Activated CD8-positive, alpha-beta memory T cell treated with anti-CD3 and anti-CD28 coated beads, Interleukin-2, amount 50 U/mL, for 48 hours (primary cell): ENCODE measurements at regions not wholly inside any gene's neighbourhood (a gene's known extent, or its start where the extent isn't known, plus 50 kb on each side); places are given as distances from the start of the nearest gene placed in this dataset.
"Not testable (repeated sequence)": the region's sequence is repeated elsewhere in the genome, so short reads cannot be mapped to it uniquely, and the experiment has no call there.

Experiments used
- DNase-seq: peaks from one replicate; pipeline ENCODE4 v3.0.0-alpha.2; 2020

DNA sequence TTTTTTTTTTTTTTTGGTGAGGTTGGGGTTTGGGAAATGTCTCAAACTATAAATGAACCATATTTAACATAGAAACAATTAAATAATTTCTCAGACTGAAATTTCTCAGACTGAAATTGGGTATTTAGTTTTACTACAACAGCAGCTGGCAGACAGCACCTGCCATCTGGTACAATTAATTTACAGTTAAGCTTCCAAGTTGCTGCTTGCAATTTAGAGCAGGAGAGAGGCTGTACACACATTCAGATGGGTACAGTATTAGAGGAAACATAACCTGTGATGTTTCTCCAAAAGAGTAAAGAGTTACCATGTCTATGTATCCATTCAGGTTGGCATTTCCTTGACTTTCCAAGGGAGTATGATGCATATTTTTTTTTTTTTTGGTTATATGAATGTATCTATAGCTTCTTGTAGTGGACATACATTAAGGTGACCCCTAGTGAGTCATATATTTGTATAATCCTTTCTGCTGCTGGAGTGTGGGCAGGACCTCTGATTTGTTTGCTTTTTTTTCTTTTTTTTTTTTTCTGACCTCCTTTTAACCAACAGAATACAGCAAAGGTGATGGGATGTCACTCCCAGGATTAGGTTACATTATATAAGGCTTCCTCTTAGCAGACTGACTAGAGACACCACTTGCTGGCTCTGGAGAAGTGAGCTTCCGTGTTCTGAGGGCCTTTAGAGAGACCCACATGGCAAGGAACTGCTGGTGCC, 201.7 kb downstream of the PTH2R start:
- DNase-seq, result no peak

DNA sequence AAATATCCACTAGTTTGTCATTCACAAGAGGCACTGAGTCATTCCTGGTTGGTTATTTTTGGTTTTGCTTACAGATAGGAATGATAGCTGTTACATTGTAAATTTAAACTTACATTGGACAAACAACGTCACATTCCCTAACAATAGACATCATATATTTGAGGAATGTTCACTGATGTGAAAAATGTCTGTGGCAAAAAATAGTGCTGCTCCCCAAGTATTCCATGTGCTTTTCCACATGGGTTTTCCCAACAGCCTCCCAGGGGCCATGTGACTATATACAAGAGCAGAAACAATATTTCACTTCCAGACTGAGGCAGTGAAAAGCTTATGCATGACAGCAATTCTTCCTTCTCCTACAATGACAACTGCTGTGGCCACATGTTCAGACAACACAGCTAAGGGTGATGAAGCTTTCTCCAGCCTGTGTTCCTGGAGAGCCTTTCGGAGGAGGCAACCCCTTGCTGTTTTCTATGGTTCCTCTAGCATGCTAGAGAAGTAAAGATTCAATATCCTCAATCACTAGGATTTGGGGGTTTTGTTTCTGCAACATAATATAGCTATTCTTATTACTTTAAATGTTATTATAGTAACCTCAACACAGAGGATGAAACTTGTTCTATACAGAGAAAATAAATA, 202.7 kb downstream of the PTH2R start:
- no peak for DNase-seq

DNA sequence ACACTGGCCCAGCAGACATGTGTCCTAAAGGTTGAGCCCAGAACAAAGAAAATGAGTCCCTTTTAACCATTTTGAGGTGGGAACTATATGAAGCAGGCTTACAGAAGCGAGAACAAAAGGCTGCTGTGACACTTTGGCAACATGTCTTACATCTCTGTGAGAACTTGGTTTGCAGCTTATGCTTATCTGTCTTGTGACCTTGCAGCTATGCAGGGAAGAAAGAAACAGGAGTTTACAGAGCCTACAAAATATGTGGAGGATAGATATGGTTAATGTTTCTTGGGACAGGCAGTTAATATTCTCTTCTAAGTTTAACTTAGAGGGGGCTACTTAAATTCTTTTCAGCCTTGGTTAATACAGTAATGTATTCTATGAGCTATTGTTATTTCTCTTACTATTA, 209.1 kb downstream of the PTH2R start:
- not testable (repeated sequence) for DNase-seq

DNA sequence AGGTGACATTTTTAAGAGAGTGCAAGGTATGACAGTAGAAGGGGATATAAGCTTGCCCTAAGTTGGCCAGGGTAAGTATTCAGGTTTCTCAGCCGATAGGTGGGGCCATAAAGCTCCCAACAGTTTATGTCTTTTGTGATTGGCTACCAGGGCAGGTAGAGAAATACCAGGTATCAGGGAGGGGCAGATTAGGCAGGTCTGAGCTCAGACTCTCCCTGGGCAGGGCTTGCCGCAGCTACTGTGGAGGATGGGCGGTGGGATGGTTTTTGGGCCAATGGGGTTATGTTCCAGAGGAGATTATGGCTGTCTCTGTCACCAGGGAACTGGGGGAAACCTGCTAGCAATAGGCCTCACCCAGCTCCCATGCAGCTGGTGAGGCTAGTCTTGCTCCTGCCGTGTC, 211.6 kb downstream of the PTH2R start:
- no peak for DNase-seq

DNA sequence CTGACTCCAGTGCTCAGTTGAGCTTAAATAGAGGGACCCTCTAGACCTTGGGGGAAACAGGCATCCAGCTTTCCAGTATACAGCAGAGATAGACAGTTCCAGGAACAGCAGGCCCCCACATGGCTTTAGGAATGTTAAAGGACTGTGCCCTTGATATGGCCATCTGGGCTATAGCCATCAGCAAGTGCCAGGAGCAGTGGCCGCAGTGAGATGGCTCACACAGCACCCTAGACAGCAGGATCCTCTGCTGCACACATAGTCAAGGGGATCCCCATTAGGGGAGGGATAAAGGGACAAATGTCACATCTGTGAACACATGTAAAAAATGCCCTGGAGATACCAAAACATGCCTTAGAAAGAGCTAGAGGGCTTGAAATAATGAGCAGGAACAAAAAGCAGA, 213.4 kb downstream of the PTH2R start:
- DNase-seq, result no peak

DNA sequence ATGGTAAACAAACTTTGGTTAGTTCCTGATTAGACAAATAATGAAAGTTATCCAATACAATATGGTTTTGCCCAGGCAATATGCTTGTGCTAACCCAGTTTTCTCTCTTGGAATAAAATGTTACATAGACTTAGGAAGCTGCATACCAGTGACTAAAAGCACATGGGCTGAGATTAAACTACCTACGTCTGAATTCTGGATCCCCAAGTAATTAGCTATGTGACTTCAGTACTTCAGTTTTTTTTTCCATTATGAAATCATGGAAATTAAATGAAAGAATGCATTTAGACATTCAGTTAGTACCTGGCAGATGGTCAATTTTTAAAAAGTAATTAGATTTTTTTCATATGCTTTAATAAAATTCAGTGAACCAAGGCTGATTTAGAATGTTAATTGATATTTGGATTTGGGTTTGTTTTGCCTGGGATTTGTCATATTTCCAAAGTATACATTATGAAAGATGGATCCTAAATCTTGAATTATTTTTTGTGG, 213.9 kb downstream of the PTH2R start:
- DNase-seq, result no peak

DNA sequence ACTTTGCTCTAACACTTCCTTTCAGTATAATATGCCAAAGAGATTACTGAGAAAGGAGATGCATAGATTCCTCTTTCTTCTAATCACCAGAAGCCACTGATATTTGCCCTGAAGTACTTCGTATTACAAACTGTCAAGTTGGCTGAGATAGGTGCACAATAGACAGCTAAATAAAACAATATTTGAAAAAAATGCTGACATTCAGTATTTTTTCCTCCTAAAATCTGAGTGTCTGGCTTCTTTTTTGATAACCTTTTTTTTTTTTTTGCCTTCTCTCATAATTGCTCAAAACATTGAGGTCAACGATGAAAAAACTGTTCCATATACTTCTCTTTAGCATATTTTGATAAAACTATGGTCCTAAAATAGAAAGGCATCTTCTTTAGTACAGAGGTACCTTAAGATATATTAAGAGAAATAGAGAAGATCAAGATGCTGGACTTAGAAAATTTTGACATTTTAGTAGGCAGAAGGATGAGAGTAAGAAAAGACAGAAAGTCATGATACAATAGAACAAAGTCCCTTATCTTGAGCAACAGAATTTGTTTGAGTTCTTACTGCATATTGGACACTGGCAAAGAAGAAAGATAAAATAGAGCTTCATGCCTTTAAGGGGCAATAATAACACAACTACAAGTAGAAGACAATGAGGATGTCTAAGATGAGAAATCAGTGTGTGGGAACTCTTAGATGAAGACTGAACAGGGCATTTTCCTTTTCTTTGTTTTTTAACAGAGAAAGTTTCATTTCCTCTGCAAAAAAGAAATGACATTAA, 220.7 kb downstream of the PTH2R start:
- no peak for DNase-seq

DNA sequence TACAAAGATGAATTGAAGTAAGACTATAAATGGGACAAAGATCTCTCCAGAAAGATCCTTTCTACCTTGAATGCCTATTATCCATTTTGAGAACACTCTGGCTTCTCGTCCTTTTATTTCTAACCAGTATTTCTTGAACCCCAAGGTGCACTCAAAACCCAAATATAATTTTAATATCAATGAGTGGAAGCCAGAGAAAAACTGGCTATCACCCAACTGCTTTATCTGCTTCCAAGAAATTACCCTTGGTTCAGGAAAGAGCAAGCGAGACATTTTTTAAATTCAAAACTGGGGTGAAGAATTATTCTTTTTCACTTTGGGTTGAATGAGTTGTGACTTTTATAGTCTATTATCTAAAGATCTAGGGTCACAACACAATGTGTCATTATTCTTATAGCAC, 221.3 kb downstream of the PTH2R start:
- no peak for DNase-seq

DNA sequence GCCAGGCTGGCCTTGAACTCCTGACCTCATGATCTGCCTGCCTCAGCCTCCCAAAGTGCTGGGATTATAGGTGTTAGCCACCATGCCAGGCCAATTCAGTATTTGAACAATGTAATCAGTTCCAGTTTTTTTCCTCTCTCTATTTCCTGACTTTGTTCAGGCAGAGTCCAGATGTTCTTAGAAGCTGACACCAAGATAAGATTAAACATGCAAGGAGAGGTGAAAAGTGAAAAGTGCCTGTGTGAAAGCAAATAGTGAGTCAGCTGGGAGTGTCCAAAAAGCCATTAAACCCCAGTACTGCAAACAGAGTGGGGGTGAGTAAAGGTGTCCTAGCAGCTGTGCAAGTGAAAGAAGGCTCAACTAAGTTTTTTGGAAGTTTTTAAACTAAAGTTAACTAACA, 231.5 kb downstream of the PTH2R start:
- no peak for DNase-seq

DNA sequence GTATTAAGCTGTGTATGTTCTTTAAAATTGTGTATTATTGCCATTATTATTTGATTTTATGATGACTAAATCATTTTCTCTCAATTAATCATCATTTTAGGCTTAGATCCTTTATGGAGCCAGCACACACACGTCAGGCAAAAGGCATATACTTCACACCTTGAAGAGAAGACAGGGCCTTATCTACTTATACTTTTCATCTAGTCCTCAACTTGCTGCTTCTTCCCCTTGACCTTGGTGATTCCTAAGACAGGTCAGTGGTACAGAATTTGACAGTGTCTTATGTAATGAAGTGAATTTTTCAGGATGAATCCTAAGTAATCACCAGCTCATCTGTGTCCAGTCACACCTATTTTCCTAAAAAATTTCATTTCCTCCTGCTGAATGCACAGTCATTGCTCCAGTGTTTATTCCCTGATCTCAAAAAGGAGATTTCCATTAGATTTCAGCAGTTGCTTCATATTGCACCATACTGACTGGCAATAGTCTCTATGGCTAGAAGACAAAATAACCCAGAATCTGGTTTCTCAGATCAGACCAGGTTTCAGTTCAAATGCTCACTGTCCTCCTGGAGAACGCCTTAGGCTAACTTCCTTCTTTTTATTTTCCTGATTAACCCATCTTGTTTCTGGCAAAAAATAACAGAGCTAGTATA, 235.7 kb downstream of the PTH2R start:
- no peak for DNase-seq

DNA sequence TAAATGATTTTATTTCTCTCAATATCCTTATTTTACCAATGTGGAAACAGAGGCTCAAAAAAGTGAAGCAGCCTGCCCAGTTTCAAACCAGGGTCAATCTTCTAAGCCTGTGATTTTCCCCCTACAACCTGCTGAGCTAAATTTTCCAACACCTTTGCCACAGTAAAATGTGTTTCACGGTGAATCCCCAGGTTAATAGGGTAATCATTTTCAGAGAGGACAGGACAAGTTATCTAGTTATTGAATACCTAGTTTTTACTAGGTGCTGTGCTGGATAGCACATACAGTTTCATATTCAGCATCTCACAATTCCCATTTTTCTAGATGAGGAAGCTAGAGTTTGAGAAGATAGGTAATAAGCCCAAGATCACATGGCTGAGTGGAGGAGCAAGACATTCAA, 236.6 kb downstream of the PTH2R start:
- no peak for DNase-seq

DNA sequence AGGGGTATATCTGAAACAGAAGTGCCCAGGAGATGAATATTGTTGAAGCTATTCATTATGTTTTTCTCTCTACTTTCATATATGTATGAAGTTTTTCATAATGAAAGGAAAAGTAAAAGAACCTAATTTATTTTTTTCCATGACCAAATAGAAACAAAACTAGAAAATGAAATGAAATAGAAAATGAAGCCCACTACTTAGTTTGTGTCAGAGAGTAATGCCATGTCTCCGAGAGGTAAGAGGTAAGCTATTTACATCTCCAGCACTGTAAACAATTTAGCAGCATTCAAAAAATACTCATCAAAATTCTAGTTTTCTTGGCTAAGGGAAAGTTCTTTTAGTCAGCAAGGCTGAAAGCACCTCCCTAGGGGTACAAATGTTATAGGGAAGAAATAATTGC, 238.6 kb downstream of the PTH2R start:
- DNase-seq, result no peak

DNA sequence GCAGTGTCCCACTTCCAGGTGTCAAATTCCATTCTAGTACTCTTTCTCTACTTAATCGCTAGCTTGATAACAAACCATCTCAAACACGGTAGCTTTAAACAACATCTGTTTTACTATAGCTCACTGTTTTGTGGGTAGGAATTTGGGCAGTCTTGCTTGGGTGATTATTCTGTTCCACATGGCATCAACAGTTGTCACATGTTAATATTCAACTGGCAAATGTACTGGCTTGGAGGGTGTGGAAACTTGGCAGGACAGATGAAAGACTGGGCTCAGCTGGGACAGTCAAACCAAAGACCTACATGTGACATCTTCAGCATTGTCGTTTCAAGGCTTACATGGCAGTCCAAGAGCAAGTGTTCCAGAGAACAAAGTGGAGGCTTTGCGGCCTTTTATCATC, 241.8 kb downstream of the PTH2R start:
- no peak for DNase-seq

DNA sequence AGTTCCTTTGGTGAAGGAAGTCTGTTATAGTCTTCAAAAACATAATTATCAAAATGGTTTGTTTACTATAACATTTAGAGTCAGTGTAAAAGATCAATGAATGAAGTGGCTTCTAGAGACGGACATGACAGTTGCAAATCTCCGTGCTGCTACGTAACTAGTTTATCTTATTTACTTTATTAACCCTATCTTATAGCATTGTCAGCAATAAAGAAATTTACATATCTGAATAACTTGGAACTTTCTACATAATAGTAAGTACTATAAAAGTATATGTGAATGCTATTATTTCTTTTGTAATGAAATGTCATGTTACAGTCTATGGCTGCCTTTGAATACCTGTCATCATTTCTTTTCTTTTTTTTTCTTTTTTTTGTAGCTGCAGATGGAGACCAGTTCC, 246.8 kb downstream of the PTH2R start:
- DNase-seq, result no peak

DNA sequence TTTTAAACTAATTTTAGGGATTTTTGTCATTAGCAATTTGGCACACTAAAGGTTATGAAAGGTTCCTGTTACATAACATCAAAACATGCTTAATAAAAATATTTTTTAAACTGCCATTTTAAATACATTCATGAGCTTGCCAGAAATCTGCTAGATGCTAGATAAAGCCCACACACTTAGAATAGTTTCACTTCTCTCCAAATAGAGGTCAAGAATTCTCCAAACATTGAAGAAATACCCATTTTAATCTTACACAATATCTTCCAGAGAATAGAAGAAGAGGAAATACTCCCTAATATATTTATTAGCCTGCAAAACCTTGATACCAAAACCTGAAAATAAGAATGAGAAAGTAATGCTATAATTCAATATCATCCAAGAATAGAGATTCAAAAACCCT, 247.5 kb downstream of the PTH2R start:
- no peak for DNase-seq

DNA sequence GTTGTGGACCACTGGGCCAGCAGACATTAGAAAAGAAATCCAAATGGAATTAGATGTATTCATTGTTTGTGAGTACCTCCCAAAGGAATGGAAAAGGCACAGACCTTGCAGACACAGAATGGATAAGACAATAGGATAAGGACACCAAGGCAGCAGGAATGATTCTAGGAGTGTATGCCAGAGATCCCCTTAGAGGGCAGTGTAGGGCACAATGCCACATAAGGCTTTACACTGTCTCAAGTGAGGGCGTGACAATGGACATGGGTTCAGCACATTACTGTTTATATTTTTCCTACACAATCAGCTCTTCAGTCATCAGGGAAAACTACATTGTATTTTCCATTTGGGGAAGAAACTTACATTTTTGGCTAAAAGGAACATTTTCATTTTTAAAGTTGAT, 250.9 kb downstream of the PTH2R start:
- no peak for DNase-seq

DNA sequence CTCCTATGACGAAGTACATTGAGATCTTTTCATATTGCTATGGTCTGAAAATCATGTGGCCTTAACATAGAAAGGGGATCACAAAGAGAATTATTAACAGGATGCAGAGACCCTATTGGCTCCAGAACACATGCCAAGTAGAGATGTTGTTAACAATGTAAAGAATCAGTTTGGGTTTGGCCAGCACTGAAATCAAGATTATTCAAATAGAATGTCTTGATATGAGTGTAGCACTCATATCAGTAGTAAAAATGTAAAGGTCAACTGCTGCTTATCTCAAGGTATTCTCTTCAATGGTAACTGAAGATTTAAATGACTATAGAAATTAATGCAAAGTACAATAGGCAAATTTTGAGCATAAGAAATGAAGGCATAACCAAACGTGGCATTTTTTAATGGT, 262.8 kb downstream of the PTH2R start:
- DNase-seq, result no peak

DNA sequence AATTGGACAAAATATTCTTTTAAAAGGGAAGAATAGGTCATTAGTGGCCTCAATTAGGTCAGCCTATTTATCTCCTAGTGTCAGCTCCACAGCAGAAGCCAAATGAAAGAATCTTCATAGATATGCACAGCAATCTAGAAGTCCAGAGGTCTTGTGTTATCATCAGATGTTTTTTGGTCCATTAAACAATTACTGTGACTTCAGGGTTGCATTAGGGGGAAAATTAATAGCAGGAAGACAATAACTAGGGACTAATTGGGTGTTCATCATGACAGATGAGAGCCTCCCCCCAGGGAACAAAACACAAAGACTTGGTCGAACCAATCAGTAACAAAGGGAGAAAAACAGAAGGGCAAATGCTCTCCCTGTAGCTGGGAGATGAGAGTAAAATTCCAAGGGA, 264.7 kb downstream of the PTH2R start:
- DNase-seq, result no peak

DNA sequence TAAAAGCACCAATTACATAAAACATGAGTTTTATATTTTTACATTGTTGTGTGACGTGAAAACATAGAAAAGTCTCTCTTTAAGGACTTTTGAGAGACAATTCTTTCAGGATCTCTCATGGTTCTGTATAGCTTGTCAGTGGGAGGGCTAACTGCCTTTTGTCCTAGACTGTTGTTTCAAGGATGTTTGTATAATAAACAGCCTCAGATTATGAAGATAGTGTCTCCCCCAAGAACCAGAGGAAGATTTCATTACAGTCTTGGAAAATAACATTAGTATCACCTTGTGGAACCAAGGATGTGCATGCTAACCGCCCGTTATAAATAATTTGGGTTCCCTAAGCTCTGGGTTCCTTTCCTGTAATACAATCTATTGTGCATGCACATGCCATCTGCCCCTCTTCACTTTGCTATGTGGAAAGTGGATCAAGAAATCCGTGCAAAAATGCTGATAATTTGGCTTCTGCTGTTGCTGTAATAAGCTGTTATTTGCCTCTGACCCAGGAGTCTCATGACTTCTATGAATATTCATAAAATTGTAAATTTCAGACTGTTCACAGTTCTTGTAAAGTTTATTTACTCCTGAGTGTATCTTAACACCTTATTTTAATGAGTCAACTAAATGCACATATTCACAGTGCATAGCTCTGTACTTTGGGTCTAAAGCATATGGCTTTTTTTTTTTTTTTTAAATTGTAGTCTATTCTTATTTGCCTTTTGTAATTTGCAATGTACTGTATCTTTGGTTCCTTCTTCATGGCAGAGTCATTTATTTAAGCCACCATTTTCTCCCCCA, 265.5 kb downstream of the PTH2R start:
- DNase-seq, result no peak

DNA sequence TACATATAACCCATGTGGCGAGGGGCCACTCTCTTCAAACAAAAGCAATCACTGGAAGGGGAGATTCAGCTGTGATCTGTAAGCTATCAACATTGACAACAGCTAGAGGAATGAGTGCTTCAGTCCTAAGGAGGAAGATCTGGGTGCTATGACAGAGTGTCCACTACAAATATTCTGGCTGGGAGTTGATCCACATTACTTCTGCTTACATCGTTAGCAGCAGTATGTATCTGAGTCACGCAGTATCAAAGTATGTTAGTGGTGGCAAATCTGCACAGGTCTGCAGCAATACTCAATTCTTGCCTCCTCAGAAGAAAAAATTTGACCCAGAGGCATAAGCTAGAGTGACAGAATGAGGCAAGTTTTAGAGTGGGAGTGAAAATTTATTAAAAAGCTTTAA, 267.0 kb downstream of the PTH2R start:
- no peak for DNase-seq

DNA sequence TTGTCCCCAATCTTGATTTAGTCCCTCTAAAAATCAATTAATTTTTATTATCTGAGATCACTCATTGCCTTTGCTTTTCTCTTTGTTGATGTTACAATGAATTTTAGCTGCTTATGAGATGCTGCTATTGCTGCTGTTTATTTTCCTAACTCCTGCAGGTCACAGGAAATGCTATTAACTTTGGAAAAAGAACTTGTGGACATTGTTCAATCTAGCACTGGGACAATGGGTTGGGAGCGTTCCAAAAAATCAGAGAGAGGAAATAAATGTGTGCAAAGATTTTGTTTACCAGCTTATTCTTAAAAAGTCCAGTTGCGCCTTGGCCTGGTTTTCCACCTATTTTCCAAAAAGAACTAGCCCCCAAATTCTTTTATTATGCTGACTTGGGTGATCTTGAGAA, 268.3 kb downstream of the PTH2R start:
- no peak for DNase-seq

DNA sequence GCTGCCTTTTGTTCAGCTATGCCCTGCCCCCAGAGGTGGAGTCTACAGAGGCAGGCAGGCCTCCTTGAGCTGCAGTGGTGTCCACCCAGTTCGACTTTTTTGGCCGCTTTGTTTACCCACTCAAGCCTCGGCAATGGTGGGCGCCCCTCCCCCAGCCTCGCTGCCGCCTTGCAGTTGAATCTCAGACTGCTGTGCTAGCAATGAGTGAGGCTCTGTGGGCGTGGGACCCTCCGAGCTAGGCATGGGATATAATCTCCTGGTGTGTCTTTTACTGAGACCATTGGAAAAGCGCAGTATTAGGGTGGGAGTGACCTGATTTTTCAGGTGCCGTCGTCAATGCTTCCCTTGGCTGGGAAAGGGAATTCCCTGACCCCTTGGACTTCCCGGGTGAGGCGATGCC, 279.3 kb downstream of the PTH2R start:
- not testable (repeated sequence) for DNase-seq

DNA sequence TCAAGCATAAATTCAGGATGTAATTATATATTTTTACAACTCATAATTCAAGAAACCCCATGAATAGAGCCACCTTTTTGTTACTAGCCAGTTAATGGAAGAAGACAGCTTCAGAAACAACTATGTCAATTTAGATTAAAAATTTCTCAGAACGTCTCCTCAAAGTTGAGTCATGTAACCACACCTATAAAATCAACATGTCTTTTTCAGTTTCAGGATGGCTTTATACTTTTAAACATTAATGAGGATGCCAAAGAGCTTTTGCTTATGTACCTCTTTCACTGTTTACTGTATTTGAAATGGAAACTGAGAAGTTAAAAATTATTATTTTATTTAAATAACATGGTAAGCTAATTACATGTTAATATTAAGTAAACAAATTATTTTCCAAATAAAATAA, 280.1 kb downstream of the PTH2R start:
- DNase-seq, result no peak
